PC-3 (cell line): ENCODE measurements at regions not wholly inside any gene's neighbourhood (a gene's known extent, or its start where the extent isn't known, plus 50 kb on each side); places are given as distances from the start of the nearest gene placed in this dataset.

Experiments used
- ATAC-seq: fragments of 200-7000 bp; cut with Tn5 transposase; 2 replicates; pipeline ENCODE4 v1.9.1; 2020; ENCODE audit warnings: mild to moderate bottlenecking, moderate library complexity
- BruUV-seq: library from RNA; stranded (reverse); fragments of 400-500 nt; replicated peaks from 2 replicates; lab custom pipeline; 2021; lab: Mats Ljungman, UMichigan
- CTCF ChIA-PET: fragments of 300-600 bp; sonication (Branson Sonifier 250); formaldehyde crosslinking; loops from one replicate; lab custom pipeline; 2022; ENCODE audit warnings: antibody characterized with exemption; lab: Charles Lee
- POLR2A ChIA-PET: fragments of 300-600 bp; sonication (Branson Sonifier 250); formaldehyde crosslinking; loops from one replicate; lab custom pipeline; 2022; ENCODE audit warnings: antibody characterized with exemption; ENCODE audit not compliant: unreplicated experiment; lab: Charles Lee
- DNase-seq: peaks from one replicate; pipeline ENCODE4 v3.0.0-alpha.2; 2015
- H2AFZ ChIP-seq: fragments of 300-600 bp; sonication (generic); 2 replicates; pipeline ENCODE4 v1.6.0; 2016; ENCODE audit warnings: antibody characterized with exemption, low read length
- H3F3A ChIP-seq: fragments of 300-600 bp; sonication (generic); one replicate; pipeline ENCODE4 v1.6.0; 2017; ENCODE audit warnings: antibody characterized with exemption, low read length, control low read depth, mild to moderate bottlenecking; ENCODE audit not compliant: unreplicated experiment
- H3K27ac ChIP-seq: fragments of 300-600 bp; sonication (generic); 2 replicates; pipeline ENCODE4 v1.5.1; 2016; ENCODE audit warnings: mild to moderate bottlenecking, low read length
- H3K27me3 ChIP-seq: fragments of 300-600 bp; sonication (generic); 2 replicates; pipeline ENCODE4 v1.6.1; 2016; ENCODE audit warnings: low read length, mixed read lengths
- H3K36me3 ChIP-seq: fragments of 300-600 bp; sonication (generic); 2 replicates; pipeline ENCODE4 v1.6.1; 2016; ENCODE audit warnings: low read depth, mixed run types, low read length, mixed read lengths
- H3K4me1 ChIP-seq: fragments of 300-600 bp; sonication (generic); 2 replicates; pipeline ENCODE4 v1.5.1; 2016; ENCODE audit warnings: low read length; ENCODE audit not compliant: insufficient read depth
- H3K4me2 ChIP-seq: fragments of 300-600 bp; sonication (generic); 2 replicates; pipeline ENCODE4 v1.6.0; 2016; ENCODE audit warnings: low read length
- H3K4me3 ChIP-seq: fragments of 300-600 bp; sonication (generic); 2 replicates; pipeline ENCODE4 v1.5.1; 2016; ENCODE audit warnings: mild to moderate bottlenecking, low read length, mixed read lengths
- H3K79me2 ChIP-seq: fragments of 300-600 bp; sonication (generic); 2 replicates; pipeline ENCODE4 v1.6.1; 2017; ENCODE audit warnings: low read length, mixed read lengths
- H3K9ac ChIP-seq: fragments of 300-600 bp; sonication (generic); 2 replicates; pipeline ENCODE4 v1.6.0; 2016; ENCODE audit warnings: mild to moderate bottlenecking, low read length
- H3K9me2 ChIP-seq: fragments of 300-600 bp; sonication (generic); replicated peaks from 2 replicates; pipeline ENCODE4 v1.6.1; 2016; ENCODE audit warnings: mixed run types, low read length, mixed read lengths
- H3K9me3 ChIP-seq: fragments of 300-600 bp; sonication (generic); 2 replicates; pipeline ENCODE4 v1.6.1; 2016; ENCODE audit warnings: low read length, mixed read lengths
- H4K20me1 ChIP-seq: fragments of 300-600 bp; sonication (generic); 2 replicates; pipeline ENCODE4 v1.6.1; 2016; ENCODE audit warnings: low read length, mixed read lengths
- CTCF ChIP-seq: fragments of 300-600 bp; sonication (generic); conservative IDR thresholded peaks from 2 replicates; pipeline ENCODE4 v1.5.1; 2017; ENCODE audit warnings: antibody characterized with exemption, low read depth, mild to moderate bottlenecking, low read length
- EZH2 ChIP-seq: fragments of 300-600 bp; sonication (generic); IDR thresholded peaks from one replicate; pipeline ENCODE4 v1.6.1; 2017; ENCODE audit warnings: antibody characterized with exemption, mild to moderate bottlenecking, low read length; ENCODE audit not compliant: unreplicated experiment
- EZH2phosphoT487 ChIP-seq: fragments of 300-600 bp; sonication (generic); IDR thresholded peaks from 2 replicates; pipeline ENCODE4 v1.6.1; 2018; ENCODE audit warnings: mild to moderate bottlenecking, antibody characterized with exemption, low read length, borderline replicate concordance
- intact Hi-C: fragments of 100-400 bp; cut with micrococcal nuclease; formaldehyde crosslinking; loops from 2 replicates; pipeline ENCODE4 v1.9.0; 2023

- Histone ChIP-seq H3K9me2 (no peaks in the 10 kb centered on the region), H3K27me3 (0 out of 2 replicates have a peak, but pooled peaks cover 5% of the 10 kb centered on the region), H3K36me3 (no peaks in the 10 kb centered on the region), H4K20me1 (no peaks in the 10 kb centered on the region), H3F3A (no peaks in the 10 kb centered on the region), H3K9ac (no peak overlapping the region), H3K4me3 (no peak overlapping the region), H3K79me2 (no peaks in the 10 kb centered on the region), H3K4me1 (peaks cover 31% of the 10 kb centered on the region), H3K9me3 (no peaks in the 10 kb centered on the region), H3K4me2 (no peak overlapping the region), H2AFZ (no peak overlapping the region), H3K27ac (no peak overlapping the region)
- intact Hi-C loops = no loop called here
- TF ChIP-seq EZH2phosphoT487 (no peak), EZH2 (no peak), CTCF (no peak)
- ATAC-seq (no peak), DNase-seq (no peak)
- no TSS peak for BruUV-seq
- ChIA-PET CTCF (interaction anchor here (0.6 kb wide), 1 partner anchor 65 kb away, joined by 4 read pairs; no protein-coding TSS in a partner anchor), POLR2A (interaction anchor here (0.6 kb wide), 1 partner anchor 171 kb away, joined by 3 read pairs; no protein-coding TSS in a partner anchor)
Measured at GRCh38 chr3:72658466-72659100, 189.7 kb downstream of the SHQ1 start.

GRCh38 chr3:72657666-72658065, 190.6 kb downstream of the SHQ1 start:
- intact Hi-C loops = no loop called here
- DNase-seq = peak; percentile 19
- Histone ChIP-seq H3K4me3 (no peak overlapping the region), H3K9ac (no peak overlapping the region), H3K36me3 (no peaks in the 10 kb centered on the region), H3K27me3 (0 out of 2 replicates have a peak, but pooled peaks cover 5% of the 10 kb centered on the region), H2AFZ (no peak overlapping the region), H3K4me1 (peaks cover 31% of the 10 kb centered on the region), H3K9me3 (no peaks in the 10 kb centered on the region), H3K9me2 (no peaks in the 10 kb centered on the region), H3F3A (no peaks in the 10 kb centered on the region), H3K4me2 (no peak overlapping the region), H3K79me2 (no peaks in the 10 kb centered on the region), H3K27ac (no peak overlapping the region), H4K20me1 (no peaks in the 10 kb centered on the region)
- no peak for TF ChIP-seq CTCF
- no peak for TF ChIP-seq EZH2phosphoT487
- TF ChIP-seq EZH2 = no peak
- ATAC-seq = no peak
- no TSS peak for BruUV-seq
- CTCF ChIA-PET = no interaction called here
- POLR2A ChIA-PET = no interaction called here

- no TSS peak for BruUV-seq
- peak overlapping the region; percentile 82 for H3K4me2 ChIP-seq
Measured at GRCh38 chr3:72655723-72656122, 192.5 kb downstream of the SHQ1 start.

More at GRCh38 chr3:72655723-72656122, 192.5 kb downstream of the SHQ1 start:
- CTCF ChIA-PET = no interaction called here
- Histone ChIP-seq H3K4me1 (peaks cover 21% of the 10 kb centered on the region), H4K20me1 (no peaks in the 10 kb centered on the region), H3F3A (no peaks in the 10 kb centered on the region), H3K27ac (no peak overlapping the region), H3K4me3 (peak overlapping the region; percentile 63; the same call in 1 of the 2 replicates), H3K9me3 (no peaks in the 10 kb centered on the region), H3K9ac (no peak overlapping the region), H3K9me2 (no peaks in the 10 kb centered on the region), H2AFZ (peak overlapping the region; percentile 91), H3K27me3 (0 out of 2 replicates have a peak, but pooled peaks cover 5% of the 10 kb centered on the region), H3K36me3 (no peaks in the 10 kb centered on the region), H3K79me2 (no peaks in the 10 kb centered on the region)
- ATAC-seq = no peak
- POLR2A ChIA-PET = interaction anchor here (0.6 kb wide), 1 partner anchor 100 kb away, joined by 3 read pairs; no protein-coding TSS in a partner anchor
- DNase-seq = no peak
- intact Hi-C loops = no loop called here
- TF ChIP-seq EZH2 (no peak), CTCF (peak; percentile 60)
